ENCODE measurements at regions not wholly inside any gene's neighbourhood (a gene's known extent, or its start where the extent isn't known, plus 50 kb on each side); places are given as distances from the start of the nearest gene placed in this dataset.

GRCh38 chr13:59363947-59364346 is 799.8 kb downstream of the DIAPH3 start:
- no peak for DNase-seq (ENCODE audit: extremely low read depth, insufficient read length)
- no peak overlapping the region for H3K4me3 ChIP-seq (replicated peaks; ENCODE audit: low read depth, low read length)
- TF ChIP-seq, protein P1, sequence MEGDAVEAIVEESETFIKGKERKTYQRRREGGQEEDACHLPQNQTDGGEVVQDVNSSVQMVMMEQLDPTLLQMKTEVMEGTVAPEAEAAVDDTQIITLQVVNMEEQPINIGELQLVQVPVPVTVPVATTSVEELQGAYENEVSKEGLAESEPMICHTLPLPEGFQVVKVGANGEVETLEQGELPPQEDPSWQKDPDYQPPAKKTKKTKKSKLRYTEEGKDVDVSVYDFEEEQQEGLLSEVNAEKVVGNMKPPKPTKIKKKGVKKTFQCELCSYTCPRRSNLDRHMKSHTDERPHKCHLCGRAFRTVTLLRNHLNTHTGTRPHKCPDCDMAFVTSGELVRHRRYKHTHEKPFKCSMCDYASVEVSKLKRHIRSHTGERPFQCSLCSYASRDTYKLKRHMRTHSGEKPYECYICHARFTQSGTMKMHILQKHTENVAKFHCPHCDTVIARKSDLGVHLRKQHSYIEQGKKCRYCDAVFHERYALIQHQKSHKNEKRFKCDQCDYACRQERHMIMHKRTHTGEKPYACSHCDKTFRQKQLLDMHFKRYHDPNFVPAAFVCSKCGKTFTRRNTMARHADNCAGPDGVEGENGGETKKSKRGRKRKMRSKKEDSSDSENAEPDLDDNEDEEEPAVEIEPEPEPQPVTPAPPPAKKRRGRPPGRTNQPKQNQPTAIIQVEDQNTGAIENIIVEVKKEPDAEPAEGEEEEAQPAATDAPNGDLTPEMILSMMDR (IDR thresholded peaks at IDR 0.05; ENCODE audit: insufficient read depth, low read length, poor library complexity, severe bottlenecking) = no peak
- H3K36me3 ChIP-seq (ENCODE audit: control insufficient read depth, insufficient read depth, low read length) = no peaks in the 10 kb centered on the region
- no peaks in the 10 kb centered on the region for H3K27me3 ChIP-seq (replicated peaks; ENCODE audit: control insufficient read depth, insufficient read depth, low read length)

DNA sequence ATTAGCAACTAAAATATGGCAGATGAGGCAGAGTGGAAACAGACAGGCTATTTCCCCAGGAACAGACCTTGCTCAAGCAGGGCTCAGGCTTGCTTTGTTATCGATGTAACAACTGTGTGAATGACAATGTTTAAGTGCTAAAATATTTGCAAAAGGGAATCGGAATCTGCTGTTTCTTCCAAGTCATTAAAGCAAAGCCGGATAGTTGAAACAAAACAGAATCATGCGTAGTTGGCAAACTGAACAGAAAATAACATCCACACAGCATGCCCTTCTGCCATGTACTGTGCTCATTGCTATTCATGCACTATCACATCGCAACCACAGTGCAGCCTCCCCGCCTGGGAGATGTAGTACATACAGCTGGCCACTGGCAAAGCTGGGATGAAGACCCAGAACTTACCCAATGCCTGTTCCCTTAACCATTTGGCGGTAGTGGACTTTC is 799.1 kb downstream of the DIAPH3 start:
- H3K4me3 ChIP-seq (replicated peaks; ENCODE audit: low read depth, low read length) = no peak overlapping the region
- no peaks in the 10 kb centered on the region for H3K36me3 ChIP-seq (ENCODE audit: control insufficient read depth, insufficient read depth, low read length)
- TF ChIP-seq, protein P1 (IDR thresholded peaks at IDR 0.05; ENCODE audit: insufficient read depth, low read length, poor library complexity, severe bottlenecking) = no peak
- H3K27me3 ChIP-seq (replicated peaks; ENCODE audit: control insufficient read depth, insufficient read depth, low read length) = no peaks in the 10 kb centered on the region
- no peak for DNase-seq (ENCODE audit: extremely low read depth, insufficient read length)

DNA sequence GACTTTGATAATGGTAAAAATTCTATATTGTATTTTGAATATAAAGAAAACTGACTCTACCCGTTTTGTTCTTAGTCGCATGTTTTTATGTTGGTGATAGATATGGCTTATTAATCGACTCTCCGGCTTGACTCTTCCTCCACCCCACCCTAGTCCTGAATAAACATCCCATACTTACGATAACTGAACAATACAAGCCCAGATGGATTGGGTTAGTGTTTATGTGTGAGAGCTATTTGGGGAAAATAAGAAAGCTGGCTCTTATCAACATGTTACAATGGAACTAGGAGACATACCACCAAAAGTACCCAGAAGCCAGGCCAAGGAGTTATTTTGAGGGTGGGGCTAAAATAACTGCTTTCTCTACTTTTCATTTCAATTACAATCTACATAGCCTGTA is 796.3 kb downstream of the DIAPH3 start:
- Histone ChIP-seq H3K36me3 (ENCODE audit: control insufficient read depth, insufficient read depth, low read length) (no peaks in the 10 kb centered on the region), H3K27me3 (replicated peaks; ENCODE audit: control insufficient read depth, insufficient read depth, low read length) (no peaks in the 10 kb centered on the region), H3K4me3 (replicated peaks; ENCODE audit: low read depth, low read length) (no peak overlapping the region)
- no peak for DNase-seq (ENCODE audit: extremely low read depth, insufficient read length)
- TF ChIP-seq, protein P1 (IDR thresholded peaks at IDR 0.05; ENCODE audit: insufficient read depth, low read length, poor library complexity, severe bottlenecking) = no peak

GRCh38 chr13:59367904-59368303 is 795.8 kb downstream of the DIAPH3 start:
- Histone ChIP-seq H3K36me3 (ENCODE audit: control insufficient read depth, insufficient read depth, low read length) (no peaks in the 10 kb centered on the region), H3K4me3 (replicated peaks; ENCODE audit: low read depth, low read length) (no peak overlapping the region), H3K27me3 (replicated peaks; ENCODE audit: control insufficient read depth, insufficient read depth, low read length) (no peaks in the 10 kb centered on the region)
- no peak for DNase-seq (ENCODE audit: extremely low read depth, insufficient read length)
- TF ChIP-seq, protein P1 (IDR thresholded peaks at IDR 0.05; ENCODE audit: insufficient read depth, low read length, poor library complexity, severe bottlenecking) = no peak

DNA sequence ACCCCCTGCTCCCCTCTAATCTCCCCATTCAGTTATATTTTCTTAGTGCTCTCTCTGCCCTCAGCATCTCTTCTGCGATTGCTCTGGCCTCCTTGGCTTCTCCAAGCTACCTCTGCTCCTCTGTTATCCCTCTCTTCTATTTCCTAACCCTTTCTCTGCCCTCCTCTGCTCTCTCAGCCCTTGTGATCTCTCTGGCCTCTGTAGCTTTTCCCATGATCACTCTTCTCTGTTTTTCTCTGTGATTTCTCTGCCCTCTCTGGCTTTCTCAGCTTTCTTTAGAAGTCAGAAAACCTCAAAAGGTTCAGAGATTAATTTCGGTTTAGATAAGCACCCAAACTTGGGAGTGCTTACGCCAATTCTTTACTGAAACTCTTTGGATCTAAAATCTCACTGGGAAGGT is 795.0 kb downstream of the DIAPH3 start:
- Histone ChIP-seq H3K36me3 (ENCODE audit: control insufficient read depth, insufficient read depth, low read length) (no peaks in the 10 kb centered on the region), H3K27me3 (replicated peaks; ENCODE audit: control insufficient read depth, insufficient read depth, low read length) (no peaks in the 10 kb centered on the region), H3K4me3 (replicated peaks; ENCODE audit: low read depth, low read length) (no peak overlapping the region)
- TF ChIP-seq, protein P1 (IDR thresholded peaks at IDR 0.05; ENCODE audit: insufficient read depth, low read length, poor library complexity, severe bottlenecking) = no peak
- no peak for DNase-seq (ENCODE audit: extremely low read depth, insufficient read length)

GRCh38 chr13:59371229-59371628 is 792.5 kb downstream of the DIAPH3 start:
- Histone ChIP-seq H3K4me3 (replicated peaks; ENCODE audit: low read depth, low read length) (no peak overlapping the region), H3K27me3 (replicated peaks; ENCODE audit: control insufficient read depth, insufficient read depth, low read length) (no peaks in the 10 kb centered on the region), H3K36me3 (ENCODE audit: control insufficient read depth, insufficient read depth, low read length) (no peaks in the 10 kb centered on the region)
- DNase-seq (ENCODE audit: extremely low read depth, insufficient read length) = no peak
- TF ChIP-seq, protein P1 (IDR thresholded peaks at IDR 0.05; ENCODE audit: insufficient read depth, low read length, poor library complexity, severe bottlenecking) = no peak

Measured in GM06990 (cell line).